ENCODE measurements at regions not wholly inside any gene's neighbourhood (a gene's known extent, or its start where the extent isn't known, plus 50 kb on each side); places are given as distances from the start of the nearest gene placed in this dataset.

GRCh38 chr4:20641976-20642375, 58.3 kb upstream of the PACRGL start:
- H3K4me3 ChIP-seq (ENCODE audit: low read depth, low read length) = no peak overlapping the region
- TF ChIP-seq, protein P1, sequence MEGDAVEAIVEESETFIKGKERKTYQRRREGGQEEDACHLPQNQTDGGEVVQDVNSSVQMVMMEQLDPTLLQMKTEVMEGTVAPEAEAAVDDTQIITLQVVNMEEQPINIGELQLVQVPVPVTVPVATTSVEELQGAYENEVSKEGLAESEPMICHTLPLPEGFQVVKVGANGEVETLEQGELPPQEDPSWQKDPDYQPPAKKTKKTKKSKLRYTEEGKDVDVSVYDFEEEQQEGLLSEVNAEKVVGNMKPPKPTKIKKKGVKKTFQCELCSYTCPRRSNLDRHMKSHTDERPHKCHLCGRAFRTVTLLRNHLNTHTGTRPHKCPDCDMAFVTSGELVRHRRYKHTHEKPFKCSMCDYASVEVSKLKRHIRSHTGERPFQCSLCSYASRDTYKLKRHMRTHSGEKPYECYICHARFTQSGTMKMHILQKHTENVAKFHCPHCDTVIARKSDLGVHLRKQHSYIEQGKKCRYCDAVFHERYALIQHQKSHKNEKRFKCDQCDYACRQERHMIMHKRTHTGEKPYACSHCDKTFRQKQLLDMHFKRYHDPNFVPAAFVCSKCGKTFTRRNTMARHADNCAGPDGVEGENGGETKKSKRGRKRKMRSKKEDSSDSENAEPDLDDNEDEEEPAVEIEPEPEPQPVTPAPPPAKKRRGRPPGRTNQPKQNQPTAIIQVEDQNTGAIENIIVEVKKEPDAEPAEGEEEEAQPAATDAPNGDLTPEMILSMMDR (IDR thresholded peaks at IDR 0.05; ENCODE audit: low read depth, low read length) = no peak

GRCh38 chr4:20643631-20644030, 56.6 kb upstream of the PACRGL start:
- TF ChIP-seq, protein P1 (IDR thresholded peaks at IDR 0.05; ENCODE audit: low read depth, low read length) = no peak
- no peak overlapping the region for H3K4me3 ChIP-seq (ENCODE audit: low read depth, low read length)

DNA sequence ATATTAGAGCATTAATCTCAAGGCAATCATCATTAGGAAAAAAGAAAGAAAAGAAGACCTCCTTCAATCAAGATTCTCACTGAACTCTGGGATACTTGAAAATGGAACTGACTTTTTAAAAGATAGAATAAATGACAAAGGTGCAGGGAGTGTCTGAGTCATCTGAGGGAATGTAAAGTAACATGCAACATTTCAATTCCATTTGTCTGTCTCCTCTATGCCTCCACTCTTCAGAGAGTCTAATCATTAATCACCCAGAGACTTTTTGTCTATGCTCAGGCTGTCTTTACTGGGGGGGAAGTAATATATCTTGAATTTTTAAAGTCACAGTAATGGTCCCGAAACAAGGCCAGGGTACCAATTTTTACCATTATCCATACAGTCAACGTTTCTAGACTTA, 55.0 kb upstream of the PACRGL start:
- TF ChIP-seq, protein P1 (IDR thresholded peaks at IDR 0.05; ENCODE audit: low read depth, low read length) = no peak
- no peak overlapping the region for H3K4me3 ChIP-seq (ENCODE audit: low read depth, low read length)

GRCh38 chr4:20646287-20646686, 54.0 kb upstream of the PACRGL start:
- TF ChIP-seq, protein P1 (IDR thresholded peaks at IDR 0.05; ENCODE audit: low read depth, low read length) = no peak
- H3K4me3 ChIP-seq (ENCODE audit: low read depth, low read length) = no peak overlapping the region
